ENCODE measurements at regions not wholly inside any gene's neighbourhood (a gene's known extent, or its start where the extent isn't known, plus 50 kb on each side); places are given as distances from the start of the nearest gene placed in this dataset.

- no peak for DNase-seq (ENCODE audit: low read depth)
These were observed 53.5 kb upstream of the TIPARP start for GRCh38 chr3:156620901-156621300.

GRCh38 chr3:156620260-156620659, 54.1 kb upstream of the TIPARP start:
- DNase-seq (ENCODE audit: low read depth) = no peak

- no peak for DNase-seq (ENCODE audit: low read depth)
These were observed 55.0 kb upstream of the TIPARP start for GRCh38 chr3:156619376-156619775.

- peak; percentile 70 for DNase-seq (ENCODE audit: low read depth)
These were observed 56.6 kb upstream of the TIPARP start for GRCh38 chr3:156617781-156618180.

GRCh38 chr3:156617145-156617544, 57.2 kb upstream of the TIPARP start:
- peak; percentile 40 for DNase-seq (ENCODE audit: low read depth)

- peak; percentile 95 for DNase-seq (ENCODE audit: low read depth)
These were observed 58.7 kb upstream of the TIPARP start for GRCh38 chr3:156615592-156616173.

- DNase-seq (ENCODE audit: low read depth) = peak; percentile 39
These were observed 59.5 kb upstream of the TIPARP start for GRCh38 chr3:156614642-156615511.

GRCh38 chr3:156612903-156613302, 58.0 kb upstream of the SSR3 start:
- DNase-seq (ENCODE audit: low read depth) = no peak

GRCh38 chr3:156611870-156612494, 57.1 kb upstream of the SSR3 start:
- DNase-seq (ENCODE audit: low read depth) = no peak

- DNase-seq (ENCODE audit: low read depth) = no peak
These were observed 55.2 kb upstream of the SSR3 start for GRCh38 chr3:156610154-156610553.

GRCh38 chr3:156609546-156609945, 54.6 kb upstream of the SSR3 start:
- DNase-seq (ENCODE audit: low read depth) = no peak

GRCh38 chr3:156608601-156609514, 53.9 kb upstream of the SSR3 start:
- no peak for DNase-seq (ENCODE audit: low read depth)

GRCh38 chr3:156606729-156607128, 51.8 kb upstream of the SSR3 start:
- no peak for DNase-seq (ENCODE audit: low read depth)

- peak; percentile 95 for DNase-seq (ENCODE audit: low read depth)
These were observed 51.0 kb upstream of the SSR3 start for GRCh38 chr3:156605686-156606605.

GRCh38 chr3:156604642-156605144, 49.8 kb upstream of the SSR3 start:
- peak; percentile 60 for DNase-seq (ENCODE audit: low read depth)

Data from LHCN-M2 (cell line).